ENCODE measurements at regions not wholly inside any gene's neighbourhood (a gene's known extent, or its start where the extent isn't known, plus 50 kb on each side); places are given as distances from the start of the nearest gene placed in this dataset.

GRCh38 chr10:113245286-113245685, 295.2 kb downstream of the TCF7L2 start:
- ChIA-PET CTCF (no interaction called here), POLR2A (no interaction called here)
- TF ChIP-seq TARDBP (IDR thresholded peaks at IDR 0.05) (no peak), PKNOX1 (IDR thresholded peaks at IDR 0.05) (no peak), ELF4 (IDR thresholded peaks at IDR 0.05) (no peak), ZNF384 (IDR thresholded peaks at IDR 0.05) (no peak), L3MBTL2 (conservative IDR thresholded peaks at IDR 0.05) (no peak), CTBP1 (IDR thresholded peaks at IDR 0.05; ENCODE audit: borderline replicate concordance) (no peak), NFRKB (IDR thresholded peaks at IDR 0.05) (no peak), HDGF (IDR thresholded peaks at IDR 0.05; ENCODE audit: borderline replicate concordance) (no peak)
- DNase-seq (ENCODE audit: extremely low spot score): no peak

- CTCF ChIA-PET: no interaction called here
- POLR2A ChIA-PET: no interaction called here
These were observed 297.0 kb downstream of the TCF7L2 start for GRCh38 chr10:113247050-113247449.

GRCh38 chr10:113252650-113253618, 299.9 kb upstream of the HABP2 start:
- POLR2A ChIA-PET: no interaction called here
- no peak for DNase-seq (ENCODE audit: extremely low spot score)
- TF ChIP-seq ARNT (IDR thresholded peaks at IDR 0.05) (no peak), BHLHE40 (IDR thresholded peaks at IDR 0.05; ENCODE audit: borderline replicate concordance) (no peak), NFRKB (IDR thresholded peaks at IDR 0.05) (no peak), L3MBTL2 (conservative IDR thresholded peaks at IDR 0.05) (no peak), FOXM1 (IDR thresholded peaks at IDR 0.05; ENCODE audit: borderline replicate concordance) (no peak), ELF4 (IDR thresholded peaks at IDR 0.05) (no peak), ZNF384 (IDR thresholded peaks at IDR 0.05) (no peak), CTBP1 (IDR thresholded peaks at IDR 0.05; ENCODE audit: borderline replicate concordance) (no peak)
- CTCF ChIA-PET: interaction anchor here (0.5 kb wide), 1 partner anchor 22 kb away, joined by 3 read pairs; no protein-coding TSS in a partner anchor

More at GRCh38 chr10:113247050-113247449, 297.0 kb downstream of the TCF7L2 start:
- no peak for DNase-seq (ENCODE audit: extremely low spot score)
- no peak for TF ChIP-seq NFRKB (IDR thresholded peaks at IDR 0.05)
- TF ChIP-seq HDGF (IDR thresholded peaks at IDR 0.05; ENCODE audit: borderline replicate concordance): no peak
- no peak for TF ChIP-seq ARNT (IDR thresholded peaks at IDR 0.05)
- TF ChIP-seq FOXA1 (IDR thresholded peaks at IDR 0.05): no peak
- TF ChIP-seq FOXK2 (IDR thresholded peaks at IDR 0.05): no peak
- no peak for TF ChIP-seq ZNF384 (IDR thresholded peaks at IDR 0.05)
- no peak for TF ChIP-seq TARDBP (IDR thresholded peaks at IDR 0.05)
- TF ChIP-seq BHLHE40 (IDR thresholded peaks at IDR 0.05; ENCODE audit: borderline replicate concordance): no peak
- no peak for TF ChIP-seq CTBP1 (IDR thresholded peaks at IDR 0.05; ENCODE audit: borderline replicate concordance)
- TF ChIP-seq L3MBTL2 (conservative IDR thresholded peaks at IDR 0.05): no peak
- no peak for TF ChIP-seq ELF4 (IDR thresholded peaks at IDR 0.05)
- TF ChIP-seq FOXM1 (IDR thresholded peaks at IDR 0.05; ENCODE audit: borderline replicate concordance): no peak
- TF ChIP-seq PKNOX1 (IDR thresholded peaks at IDR 0.05): no peak
- TF ChIP-seq LEF1 (IDR thresholded peaks at IDR 0.05; ENCODE audit: borderline replicate concordance): no peak
- no peak for TF ChIP-seq SUZ12 (IDR thresholded peaks at IDR 0.05)
- TF ChIP-seq SP1 (IDR thresholded peaks at IDR 0.05): no peak

GRCh38 chr10:113259576-113260226, 293.2 kb upstream of the HABP2 start:
- CTCF ChIA-PET: no interaction called here
- POLR2A ChIA-PET: no interaction called here
- DNase-seq (ENCODE audit: extremely low spot score): no peak
- TF ChIP-seq FOXM1 (IDR thresholded peaks at IDR 0.05; ENCODE audit: borderline replicate concordance) (no peak), CTBP1 (IDR thresholded peaks at IDR 0.05; ENCODE audit: borderline replicate concordance) (no peak), FOXA1 (IDR thresholded peaks at IDR 0.05) (no peak), HDGF (IDR thresholded peaks at IDR 0.05; ENCODE audit: borderline replicate concordance) (no peak)

GRCh38 chr10:113261161-113261560, 291.7 kb upstream of the HABP2 start:
- TF ChIP-seq ELF4 (IDR thresholded peaks at IDR 0.05) (no peak), SUZ12 (IDR thresholded peaks at IDR 0.05) (no peak), BHLHE40 (IDR thresholded peaks at IDR 0.05; ENCODE audit: borderline replicate concordance) (no peak), PKNOX1 (IDR thresholded peaks at IDR 0.05) (no peak), CTBP1 (IDR thresholded peaks at IDR 0.05; ENCODE audit: borderline replicate concordance) (no peak), ZNF384 (IDR thresholded peaks at IDR 0.05) (no peak), L3MBTL2 (conservative IDR thresholded peaks at IDR 0.05) (no peak), FOXK2 (IDR thresholded peaks at IDR 0.05) (no peak), TARDBP (IDR thresholded peaks at IDR 0.05) (no peak), FOXA1 (IDR thresholded peaks at IDR 0.05) (no peak), SP1 (IDR thresholded peaks at IDR 0.05) (no peak), LEF1 (IDR thresholded peaks at IDR 0.05; ENCODE audit: borderline replicate concordance) (no peak), HDGF (IDR thresholded peaks at IDR 0.05; ENCODE audit: borderline replicate concordance) (no peak), FOXM1 (IDR thresholded peaks at IDR 0.05; ENCODE audit: borderline replicate concordance) (no peak), NFRKB (IDR thresholded peaks at IDR 0.05) (no peak), ARNT (IDR thresholded peaks at IDR 0.05) (no peak)
- ChIA-PET POLR2A (no interaction called here), CTCF (no interaction called here)
- no peak for DNase-seq (ENCODE audit: extremely low spot score)

Data from HEK293T (cell line).